GM12878 (cell line): ENCODE measurements at regions not wholly inside any gene's neighbourhood (a gene's known extent, or its start where the extent isn't known, plus 50 kb on each side); places are given as distances from the start of the nearest gene placed in this dataset.

Experiments used
- ATAC-seq: fragments of 200-7000 bp; cut with Tn5 transposase; 3 replicates; pipeline ENCODE4 v1.9.1; 2020; ENCODE audit warnings: mild to moderate bottlenecking, moderate library complexity
- BruUV-seq: library from RNA; stranded (reverse); fragments of 400-500 nt; replicated peaks from 2 replicates; lab custom pipeline; 2021; lab: Mats Ljungman, UMichigan
- CTCF ChIA-PET: fragments of 300-600 bp; sonication (Branson Sonifier 250); formaldehyde crosslinking; extraction: SDS; loops from one replicate; lab custom pipeline; 2021; ENCODE audit warnings: inconsistent platforms; lab: Yijun Ruan, JAX
- POLR2A ChIA-PET: fragments of 350-600 bp; formaldehyde crosslinking; extraction: SDS; loops from one replicate; lab custom pipeline; 2021; ENCODE audit warnings: inconsistent platforms; lab: Charles Lee
- RAD21 ChIA-PET: fragments of 300-600 bp; sonication (Branson Sonifier 250); formaldehyde crosslinking; loops from one replicate; lab custom pipeline; 2023; ENCODE audit warnings: antibody characterized with exemption; ENCODE audit not compliant: unreplicated experiment; lab: Charles Lee
- SMC1A ChIA-PET: fragments of 300-600 bp; sonication (Branson Sonifier 250); formaldehyde crosslinking; loops from one replicate; lab custom pipeline; 2023; ENCODE audit not compliant: unreplicated experiment, uncharacterized antibody; lab: Charles Lee
- DNase-seq: peaks from one replicate; pipeline ENCODE4 v3.0.0-alpha.2; 2011; ENCODE audit warnings: low read depth, low spot score
- FAIRE-seq: peaks from 3 replicates; lab custom pipeline; 2011; peaks lifted over from hg19 to GRCh38; lab: Jason Lieb, UNC
- H2AFZ ChIP-seq: 2 replicates; pipeline ENCODE4 v1.6.0; 2011; ENCODE audit warnings: low read depth, low read length, control low read depth; ENCODE audit not compliant: control insufficient read depth
- H3K27ac ChIP-seq: 2 replicates; pipeline ENCODE4 v1.5.1; 2011; ENCODE audit warnings: control low read depth; ENCODE audit not compliant: control insufficient read depth, insufficient read depth
- H3K27me3 ChIP-seq, 2 experiments: replicated peaks in 1 of 2; 2 replicates each; pipeline versions ENCODE4 v1.6.0 to v1.6.1; 2011; ENCODE audit warnings: low read length in 1 of 2; ENCODE audit not compliant: control insufficient read depth in 2 of 2, insufficient read depth in 2 of 2
- H3K36me3 ChIP-seq, 2 experiments: 2 replicates each; pipeline ENCODE4 v1.5.1; 2011; ENCODE audit warnings: low read length in 1 of 2; ENCODE audit not compliant: control insufficient read depth in 2 of 2, insufficient read depth in 2 of 2
- H3K4me1 ChIP-seq: 2 replicates; pipeline ENCODE4 v1.6.1; 2011; ENCODE audit warnings: mild to moderate bottlenecking, low read length, moderate library complexity, mixed read lengths; ENCODE audit not compliant: control insufficient read depth, insufficient read depth
- H3K4me2 ChIP-seq: 2 replicates; pipeline ENCODE4 v1.6.0; 2011; ENCODE audit warnings: control low read depth; ENCODE audit not compliant: control insufficient read depth, insufficient read depth
- H3K4me3 ChIP-seq: fragments of 200-600 bp; sonication (generic); 2 replicates; pipeline ENCODE4 v1.5.1; 2016
- H3K79me2 ChIP-seq: 2 replicates; pipeline ENCODE4 v1.6.0; 2011; ENCODE audit warnings: low read length; ENCODE audit not compliant: control insufficient read depth, insufficient read depth
- H3K9ac ChIP-seq: 2 replicates; pipeline ENCODE4 v1.8.0; 2011; ENCODE audit warnings: low read length, control low read depth, mixed read lengths; ENCODE audit not compliant: control insufficient read depth, insufficient read depth
- H3K9me3 ChIP-seq: replicated peaks from 3 replicates; pipeline ENCODE4 v1.5.1; 2011; ENCODE audit warnings: mild to moderate bottlenecking, low read length; ENCODE audit not compliant: control insufficient read depth, insufficient read depth
- H4K20me1 ChIP-seq: 2 replicates; pipeline ENCODE4 v1.6.0; 2011; ENCODE audit not compliant: control insufficient read depth, insufficient read depth
- BMI1 ChIP-seq: fragments of 450-650 bp; IDR thresholded peaks from 2 replicates; pipeline ENCODE4 v1.6.1; 2016; ENCODE audit warnings: mild to moderate bottlenecking, moderate library complexity, borderline replicate concordance
- DPF2 ChIP-seq: fragments of 450-650 bp; IDR thresholded peaks from 2 replicates; pipeline ENCODE4 v1.6.1; 2017; ENCODE audit warnings: mild to moderate bottlenecking
- FOXK2 ChIP-seq: fragments of 450-650 bp; IDR thresholded peaks from 2 replicates; pipeline ENCODE4 v1.6.1; 2017; ENCODE audit warnings: mild to moderate bottlenecking, moderate library complexity
- FOXM1 ChIP-seq: IDR thresholded peaks from 2 replicates; pipeline ENCODE4 v1.6.1; 2012; ENCODE audit warnings: low read depth, mild to moderate bottlenecking, inconsistent platforms, low read length, moderate library complexity
- HDAC2 ChIP-seq: fragments of 200-600 bp; sonication (generic); IDR thresholded peaks from 2 replicates; pipeline ENCODE4 v1.6.1; 2017
- IRF4 ChIP-seq: IDR thresholded peaks from 2 replicates; pipeline ENCODE4 v1.6.1; 2011; ENCODE audit warnings: low read depth, low read length
- MTA3 ChIP-seq: IDR thresholded peaks from 2 replicates; pipeline ENCODE4 v1.6.1; 2012; ENCODE audit warnings: low read length, inconsistent platforms, borderline replicate concordance
- NFIC ChIP-seq: IDR thresholded peaks from 2 replicates; pipeline ENCODE4 v1.6.1; 2012; ENCODE audit warnings: low read depth, mild to moderate bottlenecking, inconsistent platforms, low read length, moderate library complexity
- NFYB ChIP-seq: IDR thresholded peaks from 2 replicates; pipeline ENCODE4 v1.6.1; 2011; ENCODE audit warnings: low read depth, mild to moderate bottlenecking, low read length, improper control_type of control experiment, moderate library complexity; ENCODE audit not compliant: insufficient read depth
- TAF1 ChIP-seq: IDR thresholded peaks from 2 replicates; pipeline ENCODE4 v1.6.1; 2011; ENCODE audit warnings: mild to moderate bottlenecking, low read depth, low read length, borderline replicate concordance
- ZNF207 ChIP-seq: fragments of 450-650 bp; IDR thresholded peaks from 2 replicates; pipeline ENCODE4 v1.6.1; 2014; ENCODE audit warnings: antibody characterized with exemption, mild to moderate bottlenecking, borderline replicate concordance
- ZNF24 ChIP-seq: fragments of 450-650 bp; IDR thresholded peaks from 2 replicates; pipeline ENCODE4 v1.6.1; 2017; ENCODE audit warnings: antibody characterized with exemption, mild to moderate bottlenecking
- WGBS: methylation state at CpG from one replicate; pipeline ENCODE4 v1.1.6; 2016; ENCODE audit warnings: low lambda C conversion rate; ENCODE audit not compliant: insufficient replicate concordance, insufficient coverage; ENCODE audit errors: missing lambda C conversion rate; 5-methylcytosine and 5-hydroxymethylcytosine counted together
- in situ Hi-C: fragments of 300-500 bp; cut with MboI; formaldehyde crosslinking; loops from 9 replicates; pipeline ENCODE4 v1.14.3; 2018; ENCODE audit warnings: mixed read lengths
- intact Hi-C: fragments of 100-400 bp; cut with micrococcal nuclease; formaldehyde crosslinking; loops from one replicate; pipeline ENCODE4 v1.14.2; 2022; ENCODE audit not compliant: unreplicated experiment
- TF ChIP-seq, protein P1 (sequence below): fragments of 450-650 bp; IDR thresholded peaks from 2 replicates; pipeline ENCODE4 v1.6.1; 2016; ENCODE audit warnings: mild to moderate bottlenecking

DNA sequence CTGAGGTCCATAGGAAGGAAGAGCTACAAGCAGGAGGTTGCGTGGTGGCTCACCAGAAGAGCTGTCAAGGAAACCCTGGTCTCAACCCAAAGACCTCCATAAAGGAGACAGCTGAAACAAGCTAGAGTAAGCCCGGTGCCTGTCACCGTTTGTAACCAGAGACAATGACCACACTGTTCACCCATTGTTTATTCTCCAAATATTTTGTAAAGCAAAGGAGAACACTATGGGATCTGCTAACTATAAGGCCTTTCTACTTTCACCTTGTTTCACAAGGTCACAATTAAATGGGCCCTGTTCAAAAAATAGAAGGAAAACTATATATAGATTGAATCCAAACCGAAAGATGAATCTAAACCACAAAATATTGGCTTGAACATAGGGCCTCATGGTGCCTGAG is 128.9 kb upstream of the TPRG1 start:
- no peaks in the 10 kb centered on the region for H3K4me1 ChIP-seq
- DNase-seq = no peak
- 51% methylated on average over 4 of the region's 4 CpGs for WGBS
- FAIRE-seq = no peak
- H3K27ac ChIP-seq = no peak overlapping the region
- no peaks in the 10 kb centered on the region for H4K20me1 ChIP-seq
- ATAC-seq = no peak
- no peak overlapping the region for H2AFZ ChIP-seq
- no peak overlapping the region for H3K9ac ChIP-seq
- no peak overlapping the region for H3K4me3 ChIP-seq
- TF ChIP-seq FOXK2 (no peak), MTA3 (no peak), FOXM1 (no peak), HDAC2 (no peak), IRF4 (no peak), DPF2 (no peak), NFYB (no peak), BMI1 (no peak), ZNF24 (no peak), TAF1 (no peak), NFIC (no peak), ZNF207 (no peak)
- TF ChIP-seq, protein P1, sequence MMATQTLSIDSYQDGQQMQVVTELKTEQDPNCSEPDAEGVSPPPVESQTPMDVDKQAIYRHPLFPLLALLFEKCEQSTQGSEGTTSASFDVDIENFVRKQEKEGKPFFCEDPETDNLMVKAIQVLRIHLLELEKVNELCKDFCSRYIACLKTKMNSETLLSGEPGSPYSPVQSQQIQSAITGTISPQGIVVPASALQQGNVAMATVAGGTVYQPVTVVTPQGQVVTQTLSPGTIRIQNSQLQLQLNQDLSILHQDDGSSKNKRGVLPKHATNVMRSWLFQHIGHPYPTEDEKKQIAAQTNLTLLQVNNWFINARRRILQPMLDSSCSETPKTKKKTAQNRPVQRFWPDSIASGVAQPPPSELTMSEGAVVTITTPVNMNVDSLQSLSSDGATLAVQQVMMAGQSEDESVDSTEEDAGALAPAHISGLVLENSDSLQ = no peak
- no peaks in the 10 kb centered on the region for H3K9me3 ChIP-seq
- H3K79me2 ChIP-seq = no peaks in the 10 kb centered on the region
- no TSS peak for BruUV-seq
- intact Hi-C loops = loop anchor here (5.0 kb wide), 1 partner anchor 99 kb away; no protein-coding TSS in a partner anchor
- in situ Hi-C loops = loop anchor here (5.0 kb wide), 1 partner anchor 1306 kb away; no protein-coding TSS in a partner anchor
- CTCF ChIA-PET = interaction anchor here (1.2 to 5.0 kb wide), 3 partner anchors 51 to 1303 kb away, joined by 3 to 81 read pairs (median 8); no protein-coding TSS in a partner anchor
- H3K27me3 ChIP-seq = no peaks in the 10 kb centered on the region; a peak in 1 of 4 replicates
- SMC1A ChIA-PET = interaction anchor here (3.9 kb wide), 1 partner anchor 1304 kb away, joined by 25 read pairs; no protein-coding TSS in a partner anchor
- RAD21 ChIA-PET = interaction anchor here (3.7 kb wide), 1 partner anchor 1303 kb away, joined by 41 read pairs; no protein-coding TSS in a partner anchor
- POLR2A ChIA-PET = interaction anchor here (0.6 kb wide), 1 partner anchor 555 kb away, joined by 4 read pairs; no protein-coding TSS in a partner anchor
- H3K4me2 ChIP-seq = no peak overlapping the region
- no peaks in the 10 kb centered on the region for H3K36me3 ChIP-seq
